Right lobe of liver (tissue), 6 donors: ENCODE measurements at regions not wholly inside any gene's neighbourhood (a gene's known extent, or its start where the extent isn't known, plus 50 kb on each side); places are given as distances from the start of the nearest gene placed in this dataset.

ENCODE experiments used
- ATAC-seq, 4 donors: fragments of 200-7000 bp; cut with Tn5 transposase; one replicate each; pipeline ENCODE4 v1.9.1; 2020; ENCODE audit warnings: mild to moderate bottlenecking in 4 of 4, moderate library complexity in 4 of 4
- DNase-seq, 3 donors: peaks; one replicate each; pipeline ENCODE4 v3.0.0-alpha.2; 2020
- H3K27ac ChIP-seq, 3 donors: fragments of 200-600 bp; one replicate each; pipeline ENCODE4 v1.8.0; 2022
- H3K27me3 ChIP-seq, 2 donors: fragments of 200-600 bp; one replicate each; pipeline ENCODE4 v1.8.0; 2022
- H3K36me3 ChIP-seq, 4 donors: fragments of 200-600 bp; sonication (generic) in 1 of 4; one replicate each; pipeline versions ENCODE4 v1.5.1 to v1.8.0; 2017 to 2022; ENCODE audit warnings: control low read depth in 1 of 4
- H3K4me1 ChIP-seq, 4 donors: fragments of 200-600 bp; sonication (generic) in 1 of 4; one replicate each; pipeline versions ENCODE4 v1.5.1 to v1.8.0; 2017 to 2022; ENCODE audit warnings: control low read depth in 1 of 4
- H3K4me3 ChIP-seq, 3 donors: fragments of 200-600 bp; one replicate each; pipeline ENCODE4 v1.8.0; 2022
- H3K9me3 ChIP-seq, 4 donors: fragments of 200-600 bp; sonication (generic) in 1 of 4; one replicate each; pipeline versions ENCODE4 v1.5.1 to v1.8.0; 2017 to 2022; ENCODE audit warnings: control low read depth in 1 of 4
- CTCF ChIP-seq, 4 donors: fragments of 200-600 bp in 3 of 4; fragments of 450-650 bp in 1 of 4; IDR thresholded peaks; one replicate each; pipeline versions ENCODE4 v1.5.1 to v1.8.0; 2016 to 2022; ENCODE audit warnings: antibody characterized with exemption in 4 of 4, mild to moderate bottlenecking in 2 of 4
- POLR2A ChIP-seq: fragments of 450-650 bp; IDR thresholded peaks from one replicate; pipeline ENCODE4 v1.6.1; 2017; ENCODE audit warnings: antibody characterized with exemption, mild to moderate bottlenecking
- WGBS: methylation state at CpG from one replicate; pipeline ENCODE4 v1.1.6; 2018; ENCODE audit warnings: low coverage, low lambda C conversion rate; ENCODE audit not compliant: insufficient coverage; ENCODE audit errors: missing lambda C conversion rate; 5-methylcytosine and 5-hydroxymethylcytosine counted together
- intact Hi-C, 2 donors: fragments of 100-400 bp; cut with DNase I; formaldehyde crosslinking; loops; one replicate each; pipeline versions ENCODE4 v1.11.2 to v1.14.1; 2022
- donor health status: DM: no; HTN: yes; CAD: no.
- donor health status: DM: no; HTN: no; CAD: no.
- donor health status: DM: no; HTN: no; CAD: no.
- donor health status: DM: no; HTN: yes; CAD: no.
- donor health status: DM: no; HTN: yes; CAD: no.

GRCh38 chr12:30257618-30258017, 438.1 kb downstream of the IPO8 start:
- H3K27me3 ChIP-seq, result no peaks in the 10 kb centered on the region
- intact Hi-C loops, result no loop called here
- ATAC-seq (no peak), DNase-seq (no peak)
- no peaks in the 10 kb centered on the region for H3K36me3 ChIP-seq
- no CpG with 5 or more reads among the region's 1 CpG for WGBS
- no peak overlapping the region for H3K4me3 ChIP-seq
- TF ChIP-seq POLR2A (no peak), CTCF (IDR thresholded peaks at IDR 0.05) (no peak)
- H3K4me1 ChIP-seq, result no peaks in the 10 kb centered on the region
- no peaks in the 10 kb centered on the region for H3K9me3 ChIP-seq
- H3K27ac ChIP-seq, result no peak overlapping the region

- Histone ChIP-seq H3K36me3 (no peaks in the 10 kb centered on the region), H3K27me3 (no peaks in the 10 kb centered on the region), H3K4me1 (no peaks in the 10 kb centered on the region), H3K4me3 (no peak overlapping the region), H3K9me3 (no peaks in the 10 kb centered on the region), H3K27ac (no peak overlapping the region)
- ATAC-seq (no peak), DNase-seq (no peak)
- WGBS, result 85% methylated on average over 5 of the region's 5 CpGs
- intact Hi-C loops, result no loop called here
- TF ChIP-seq POLR2A (no peak), CTCF (IDR thresholded peaks at IDR 0.05) (no peak)
Observed at GRCh38 chr12:30251546-30251945, 444.1 kb downstream of the IPO8 start.

- Histone ChIP-seq H3K36me3 (no peaks in the 10 kb centered on the region), H3K27me3 (no peaks in the 10 kb centered on the region), H3K9me3 (no peaks in the 10 kb centered on the region), H3K4me3 (no peak overlapping the region), H3K27ac (no peak overlapping the region), H3K4me1 (no peaks in the 10 kb centered on the region)
- intact Hi-C loops, result no loop called here
- DNase-seq (no peak), ATAC-seq (no peak)
- no peak for TF ChIP-seq POLR2A
- no peak for TF ChIP-seq CTCF (IDR thresholded peaks at IDR 0.05)
- WGBS, result 64% methylated on average over 2 of the region's 2 CpGs
Observed at GRCh38 chr12:30243426-30243825, 452.2 kb downstream of the IPO8 start.

GRCh38 chr12:30219047-30219446, 435.3 kb upstream of the TMTC1 start:
- no peaks in the 10 kb centered on the region for H3K36me3 ChIP-seq
- ATAC-seq (no peak), DNase-seq (no peak)
- no peaks in the 10 kb centered on the region for H3K4me1 ChIP-seq
- no peaks in the 10 kb centered on the region for H3K9me3 ChIP-seq
- intact Hi-C loops, result no loop called here
- H3K4me3 ChIP-seq, result no peak overlapping the region
- no peak overlapping the region for H3K27ac ChIP-seq
- no peaks in the 10 kb centered on the region for H3K27me3 ChIP-seq
- no peak for TF ChIP-seq CTCF (IDR thresholded peaks at IDR 0.05)
- no peak for TF ChIP-seq POLR2A
- WGBS, result 50% methylated on average over 4 of the region's 4 CpGs

- WGBS, result 84% methylated on average over 4 of the region's 4 CpGs
- intact Hi-C loops, result no loop called here
Observed at GRCh38 chr12:30218073-30218472, 434.3 kb upstream of the TMTC1 start.

More at GRCh38 chr12:30218073-30218472, 434.3 kb upstream of the TMTC1 start:
- Histone ChIP-seq H3K4me1 (no peaks in the 10 kb centered on the region), H3K9me3 (no peaks in the 10 kb centered on the region), H3K36me3 (no peaks in the 10 kb centered on the region), H3K4me3 (no peak overlapping the region), H3K27me3 (no peaks in the 10 kb centered on the region), H3K27ac (no peak overlapping the region)
- ATAC-seq (no peak), DNase-seq (no peak)
- TF ChIP-seq CTCF (IDR thresholded peaks at IDR 0.05), result no peak
- TF ChIP-seq POLR2A, result no peak
